ENCODE measurements at regions not wholly inside any gene's neighbourhood (a gene's known extent, or its start where the extent isn't known, plus 50 kb on each side); places are given as distances from the start of the nearest gene placed in this dataset.

DNA sequence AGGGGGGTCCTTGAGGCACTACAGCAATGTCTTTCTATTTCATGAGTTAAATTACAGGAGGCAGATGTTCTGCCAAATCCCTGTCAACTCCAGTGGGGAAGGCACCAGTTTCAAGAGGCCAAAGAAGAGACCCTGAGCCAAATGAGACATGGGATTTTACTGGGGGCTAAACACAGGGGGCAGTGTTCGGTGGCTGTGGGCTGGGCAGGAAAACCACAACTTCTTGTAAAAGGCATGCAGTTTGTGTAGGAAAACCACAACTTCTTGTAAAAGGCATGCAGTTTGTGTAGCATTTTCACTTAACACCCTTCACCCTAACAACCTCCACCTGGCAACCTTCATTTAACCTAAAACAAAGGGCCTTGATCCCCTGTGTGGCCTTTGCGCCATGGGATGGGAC lies 61.0 kb downstream of the POLR2M start:
- Histone ChIP-seq H3K27ac (no peak overlapping the region), H3K36me3 (replicated peaks) (no peaks in the 10 kb centered on the region), H3K27me3 (replicated peaks) (no peaks in the 10 kb centered on the region), H3K4me3 (ENCODE audit: low read depth, low read length) (no peak overlapping the region)
- no peak for TF ChIP-seq CTCF (IDR thresholded peaks at IDR 0.05; ENCODE audit: low read depth, low read length, missing control alignments)
- DNase-seq, result no peak
- in situ Hi-C loops (cut with HindIII; ENCODE audit: low pct_ligation_motif_present, low sequenced_read_pairs), result no loop called here

- in situ Hi-C loops (cut with HindIII; ENCODE audit: low pct_ligation_motif_present, low sequenced_read_pairs), result no loop called here
- Histone ChIP-seq H3K4me3 (ENCODE audit: low read depth, low read length) (no peak overlapping the region), H3K27me3 (replicated peaks) (no peaks in the 10 kb centered on the region), H3K36me3 (replicated peaks) (no peaks in the 10 kb centered on the region), H3K27ac (no peak overlapping the region)
- TF ChIP-seq CTCF (IDR thresholded peaks at IDR 0.05; ENCODE audit: low read depth, low read length, missing control alignments), result no peak
- DNase-seq, result peak; percentile 63
Observed at GRCh38 chr15:57769266-57769665, 62.8 kb downstream of the POLR2M start.

DNA sequence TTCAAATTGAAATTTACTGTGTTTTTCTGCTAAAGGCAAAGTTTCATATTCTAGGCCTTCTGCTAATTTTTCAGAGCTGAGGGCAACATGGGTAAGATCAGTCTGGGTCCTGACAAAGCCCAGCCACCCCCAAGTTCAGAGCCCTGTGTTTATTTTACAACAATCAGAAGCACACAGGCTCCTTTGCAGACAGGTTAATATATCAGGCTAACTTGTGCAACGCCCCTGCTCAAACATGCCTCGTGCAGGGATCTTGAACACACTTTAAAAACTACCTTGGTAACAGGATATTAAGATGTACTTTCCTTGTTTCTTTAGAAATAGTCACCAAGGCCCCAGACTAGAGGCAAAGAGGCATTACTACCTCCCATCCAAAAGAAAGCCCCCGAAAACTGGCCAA lies 64.0 kb downstream of the POLR2M start:
- in situ Hi-C loops (cut with HindIII; ENCODE audit: low pct_ligation_motif_present, low sequenced_read_pairs), result no loop called here
- no peak for DNase-seq
- TF ChIP-seq CTCF (IDR thresholded peaks at IDR 0.05; ENCODE audit: low read depth, low read length, missing control alignments), result no peak
- Histone ChIP-seq H3K4me3 (ENCODE audit: low read depth, low read length) (no peak overlapping the region), H3K27ac (no peak overlapping the region), H3K27me3 (replicated peaks) (no peaks in the 10 kb centered on the region), H3K36me3 (replicated peaks) (no peaks in the 10 kb centered on the region)

- TF ChIP-seq CTCF (IDR thresholded peaks at IDR 0.05; ENCODE audit: low read depth, low read length, missing control alignments), result no peak
- in situ Hi-C loops (cut with HindIII; ENCODE audit: low pct_ligation_motif_present, low sequenced_read_pairs), result no loop called here
- Histone ChIP-seq H3K27me3 (replicated peaks) (no peaks in the 10 kb centered on the region), H3K36me3 (replicated peaks) (no peaks in the 10 kb centered on the region), H3K4me3 (ENCODE audit: low read depth, low read length) (no peak overlapping the region), H3K27ac (no peak overlapping the region)
- DNase-seq, result peak; percentile 21
Observed at GRCh38 chr15:57772223-57772957, 65.9 kb downstream of the POLR2M start.

DNA sequence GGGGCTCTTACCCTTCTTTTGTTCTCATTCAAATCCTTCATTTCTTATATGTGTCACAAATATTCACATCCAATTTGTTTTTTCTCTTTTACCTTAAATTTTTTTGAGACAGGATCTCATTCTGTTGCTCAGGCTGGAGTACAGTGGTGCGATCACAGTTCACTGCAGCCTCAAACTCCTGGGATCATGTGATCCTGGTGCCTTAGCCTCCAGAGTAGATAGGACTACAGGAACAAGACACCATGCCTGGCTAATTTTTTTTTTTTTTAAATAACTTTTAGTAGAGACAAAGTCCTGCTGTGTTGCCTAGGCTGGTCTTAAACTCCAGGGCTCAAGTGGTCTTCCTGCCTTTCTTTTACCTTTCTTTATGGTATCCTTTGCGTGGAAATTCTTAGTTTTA lies 66.5 kb downstream of the POLR2M start:
- no peak overlapping the region for H3K27ac ChIP-seq
- H3K27me3 ChIP-seq (replicated peaks), result no peaks in the 10 kb centered on the region
- H3K4me3 ChIP-seq (ENCODE audit: low read depth, low read length), result no peak overlapping the region
- H3K36me3 ChIP-seq (replicated peaks), result no peaks in the 10 kb centered on the region
- TF ChIP-seq CTCF (IDR thresholded peaks at IDR 0.05; ENCODE audit: low read depth, low read length, missing control alignments), result no peak
- no peak for DNase-seq
- in situ Hi-C loops (cut with HindIII; ENCODE audit: low pct_ligation_motif_present, low sequenced_read_pairs), result no loop called here

- no peaks in the 10 kb centered on the region for H3K27me3 ChIP-seq (replicated peaks)
- H3K36me3 ChIP-seq (replicated peaks), result no peaks in the 10 kb centered on the region
- H3K27ac ChIP-seq, result no peak overlapping the region
- no peak for DNase-seq
- no peak overlapping the region for H3K4me3 ChIP-seq (ENCODE audit: low read depth, low read length)
- in situ Hi-C loops (cut with HindIII; ENCODE audit: low pct_ligation_motif_present, low sequenced_read_pairs), result no loop called here
- no peak for TF ChIP-seq CTCF (IDR thresholded peaks at IDR 0.05; ENCODE audit: low read depth, low read length, missing control alignments)
Observed at GRCh38 chr15:57777003-57777402, 70.5 kb downstream of the POLR2M start.
